K562 (cell line): ENCODE measurements at regions not wholly inside any gene's neighbourhood (a gene's known extent, or its start where the extent isn't known, plus 50 kb on each side); places are given as distances from the start of the nearest gene placed in this dataset.

Source experiments
- CHD4 ChIP-seq: fragments of 200-600 bp; sonication (generic); IDR thresholded peaks from 3 replicates; pipeline ENCODE4 v1.6.1; 2012; ENCODE audit warnings: low read depth, mild to moderate bottlenecking, mixed read lengths, low read length, inconsistent platforms; ENCODE audit not compliant: insufficient read depth, insufficient replicate concordance, poor library complexity, severe bottlenecking
- HNRNPLL ChIP-seq: fragments of 200-400 bp; formaldehyde crosslinking; IDR thresholded peaks from 2 replicates; pipeline ENCODE4 v1.6.1; 2017; ENCODE audit warnings: low read length, low read depth, mild to moderate bottlenecking; ENCODE audit not compliant: poor library complexity, severe bottlenecking
- NBN ChIP-seq: fragments of 450-650 bp; IDR thresholded peaks from 2 replicates; pipeline ENCODE4 v1.6.1; 2016; ENCODE audit warnings: low read depth, mild to moderate bottlenecking
- POLR3A ChIP-seq: IDR thresholded peaks from 2 replicates; pipeline ENCODE4 v1.6.1; 2011; ENCODE audit warnings: borderline replicate concordance, mild to moderate bottlenecking, moderate library complexity; ENCODE audit not compliant: insufficient read length, insufficient read depth; ENCODE audit errors: extremely low read depth
- ZNF347 ChIP-seq: fragments of 450-650 bp; formaldehyde crosslinking; IDR thresholded peaks from 2 replicates; pipeline ENCODE4 v1.4.0; 2020; ENCODE audit warnings: low read depth, mild to moderate bottlenecking, moderate library complexity
- TF ChIP-seq, protein P1 (sequence below), 2 experiments: IDR thresholded peaks; 2 replicates each; pipeline ENCODE4 v1.6.1; 2012; ENCODE audit warnings: improper control_type of control experiment in 2 of 2, low read depth in 2 of 2, low read length in 2 of 2, borderline replicate concordance in 1 of 2
- TF ChIP-seq, protein P2 (sequence below): fragments of 250-450 bp; sonication (Bioruptor Pico); IDR thresholded peaks from 2 replicates; pipeline ENCODE4 v1.6.1; 2021; ENCODE audit warnings: mild to moderate bottlenecking
- TF ChIP-seq, protein P3 (sequence below): fragments of 150-350 bp; conservative IDR thresholded peaks from 2 replicates; pipeline ENCODE4 v1.6.1; 2014; ENCODE audit warnings: low read length

DNA sequence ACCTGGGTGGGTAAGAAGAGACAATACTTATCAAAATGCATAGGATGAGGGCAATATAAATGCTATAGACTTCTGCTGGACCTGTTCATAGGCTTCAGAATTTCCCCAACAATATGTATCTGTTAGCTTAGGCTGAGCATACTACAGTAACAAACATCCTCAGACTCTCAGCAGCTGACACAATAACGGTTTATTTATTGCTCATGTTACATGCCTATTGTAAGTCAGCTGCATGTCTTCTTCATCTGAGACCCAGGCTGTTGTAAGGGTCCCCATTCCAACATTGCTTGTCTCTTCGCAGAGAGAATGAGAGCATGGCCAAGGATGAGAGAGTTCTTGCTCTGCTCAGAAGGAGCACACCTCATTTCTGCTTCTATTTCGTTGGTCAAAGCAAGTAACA is 150.7 kb downstream of the TMEM200C start (continued):
- TF ChIP-seq HNRNPLL = no peak
- TF ChIP-seq, protein P1, sequence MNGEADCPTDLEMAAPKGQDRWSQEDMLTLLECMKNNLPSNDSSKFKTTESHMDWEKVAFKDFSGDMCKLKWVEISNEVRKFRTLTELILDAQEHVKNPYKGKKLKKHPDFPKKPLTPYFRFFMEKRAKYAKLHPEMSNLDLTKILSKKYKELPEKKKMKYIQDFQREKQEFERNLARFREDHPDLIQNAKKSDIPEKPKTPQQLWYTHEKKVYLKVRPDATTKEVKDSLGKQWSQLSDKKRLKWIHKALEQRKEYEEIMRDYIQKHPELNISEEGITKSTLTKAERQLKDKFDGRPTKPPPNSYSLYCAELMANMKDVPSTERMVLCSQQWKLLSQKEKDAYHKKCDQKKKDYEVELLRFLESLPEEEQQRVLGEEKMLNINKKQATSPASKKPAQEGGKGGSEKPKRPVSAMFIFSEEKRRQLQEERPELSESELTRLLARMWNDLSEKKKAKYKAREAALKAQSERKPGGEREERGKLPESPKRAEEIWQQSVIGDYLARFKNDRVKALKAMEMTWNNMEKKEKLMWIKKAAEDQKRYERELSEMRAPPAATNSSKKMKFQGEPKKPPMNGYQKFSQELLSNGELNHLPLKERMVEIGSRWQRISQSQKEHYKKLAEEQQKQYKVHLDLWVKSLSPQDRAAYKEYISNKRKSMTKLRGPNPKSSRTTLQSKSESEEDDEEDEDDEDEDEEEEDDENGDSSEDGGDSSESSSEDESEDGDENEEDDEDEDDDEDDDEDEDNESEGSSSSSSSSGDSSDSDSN (IDR thresholded peaks at IDR 0.05; ENCODE audit: borderline replicate concordance in 1 of 2, low read depth in 2 of 2, low read length in 2 of 2) = no peak
- TF ChIP-seq, protein P2, sequence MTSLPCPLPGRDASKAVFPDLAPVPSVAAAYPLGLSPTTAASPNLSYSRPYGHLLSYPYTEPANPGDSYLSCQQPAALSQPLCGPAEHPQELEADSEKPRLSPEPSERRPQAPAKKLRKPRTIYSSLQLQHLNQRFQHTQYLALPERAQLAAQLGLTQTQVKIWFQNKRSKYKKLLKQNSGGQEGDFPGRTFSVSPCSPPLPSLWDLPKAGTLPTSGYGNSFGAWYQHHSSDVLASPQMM (CRISPR knock-in tag) = no peak
- no peak for TF ChIP-seq ZNF347 (CRISPR knock-in tag)
- TF ChIP-seq NBN = no peak
- no peak for TF ChIP-seq CHD4
- no peak for TF ChIP-seq POLR3A
- TF ChIP-seq, protein P3, sequence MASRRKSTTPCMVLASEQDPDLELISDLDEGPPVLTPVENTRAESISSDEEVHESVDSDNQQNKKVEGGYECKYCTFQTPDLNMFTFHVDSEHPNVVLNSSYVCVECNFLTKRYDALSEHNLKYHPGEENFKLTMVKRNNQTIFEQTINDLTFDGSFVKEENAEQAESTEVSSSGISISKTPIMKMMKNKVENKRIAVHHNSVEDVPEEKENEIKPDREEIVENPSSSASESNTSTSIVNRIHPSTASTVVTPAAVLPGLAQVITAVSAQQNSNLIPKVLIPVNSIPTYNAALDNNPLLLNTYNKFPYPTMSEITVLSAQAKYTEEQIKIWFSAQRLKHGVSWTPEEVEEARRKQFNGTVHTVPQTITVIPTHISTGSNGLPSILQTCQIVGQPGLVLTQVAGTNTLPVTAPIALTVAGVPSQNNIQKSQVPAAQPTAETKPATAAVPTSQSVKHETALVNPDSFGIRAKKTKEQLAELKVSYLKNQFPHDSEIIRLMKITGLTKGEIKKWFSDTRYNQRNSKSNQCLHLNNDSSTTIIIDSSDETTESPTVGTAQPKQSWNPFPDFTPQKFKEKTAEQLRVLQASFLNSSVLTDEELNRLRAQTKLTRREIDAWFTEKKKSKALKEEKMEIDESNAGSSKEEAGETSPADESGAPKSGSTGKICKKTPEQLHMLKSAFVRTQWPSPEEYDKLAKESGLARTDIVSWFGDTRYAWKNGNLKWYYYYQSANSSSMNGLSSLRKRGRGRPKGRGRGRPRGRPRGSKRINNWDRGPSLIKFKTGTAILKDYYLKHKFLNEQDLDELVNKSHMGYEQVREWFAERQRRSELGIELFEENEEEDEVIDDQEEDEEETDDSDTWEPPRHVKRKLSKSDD = no peak
